B cell (primary cell): ENCODE measurements at regions not wholly inside any gene's neighbourhood (a gene's known extent, or its start where the extent isn't known, plus 50 kb on each side); places are given as distances from the start of the nearest gene placed in this dataset.

Source experiments
- ATAC-seq: fragments of 200-7000 bp; cut with Tn5 transposase; one replicate; pipeline ENCODE4 v1.10.0; 2021; ENCODE audit warnings: low read depth, mild to moderate bottlenecking, moderate number of reproducible peaks, moderate library complexity
- CTCF ChIA-PET: fragments of 350-600 bp; sonication (Branson Sonifier 250); formaldehyde crosslinking; loops from one replicate; lab custom pipeline; 2021; ENCODE audit warnings: antibody characterized with exemption, inconsistent platforms; lab: Charles Lee
- POLR2A ChIA-PET: fragments of 350-600 bp; sonication (Branson Sonifier 250); formaldehyde crosslinking; loops from one replicate; lab custom pipeline; 2021; ENCODE audit warnings: antibody characterized with exemption; lab: Charles Lee
- DNase-seq: peaks from one replicate; pipeline ENCODE4 v3.0.0; 2013
- H2AFZ ChIP-seq: 2 replicates; pipeline ENCODE4 v1.6.1; 2012; ENCODE audit warnings: mild to moderate bottlenecking, low read depth, low read length; ENCODE audit not compliant: insufficient read depth, poor library complexity, severe bottlenecking
- H3K27ac ChIP-seq, 2 donors: 1 replicate in 1 of 2; 2 replicates in 1 of 2; pipeline ENCODE4 v1.5.1; 2012 to 2013; ENCODE audit warnings: low read length in 2 of 2, mild to moderate bottlenecking in 2 of 2, moderate library complexity in 1 of 2
- H3K27me3 ChIP-seq, 4 experiments: fragments of 200-600 bp in 1 of 4; sonication (generic) in 1 of 4; replicated peaks in 1 of 4; 1 replicate in 2 of 4; 2 replicates in 2 of 4; pipeline versions ENCODE4 v1.6.1 to v1.7.0; 2013 to 2016; ENCODE audit warnings: low read length in 3 of 4, mild to moderate bottlenecking in 2 of 4, mixed read lengths in 1 of 4, moderate library complexity in 1 of 4; ENCODE audit not compliant: insufficient read depth in 4 of 4, control insufficient read depth in 3 of 4; ENCODE audit errors: control extremely low read depth in 1 of 4
- H3K36me3 ChIP-seq, 2 experiments: replicated peaks in 1 of 2; 1 replicate in 1 of 2; 2 replicates in 1 of 2; pipeline versions ENCODE4 v1.6.1 to v1.7.1; 2013; ENCODE audit warnings: low read length in 1 of 2; ENCODE audit not compliant: insufficient read depth in 2 of 2, control insufficient read depth in 1 of 2; ENCODE audit errors: control extremely low read depth in 1 of 2, extremely low read depth in 1 of 2
- H3K4me1 ChIP-seq, 2 donors: fragments of 200-600 bp in 1 of 2; sonication (generic) in 1 of 2; 1 replicate in 1 of 2; 2 replicates in 1 of 2; pipeline versions ENCODE4 v1.5.1 to v1.6.1; 2013 to 2017; ENCODE audit warnings: low read length in 2 of 2; ENCODE audit not compliant: control insufficient read depth in 2 of 2, insufficient read depth in 2 of 2
- H3K4me2 ChIP-seq: replicated peaks from 2 replicates; pipeline ENCODE3; 2012; ENCODE audit warnings: mild to moderate bottlenecking, low read depth, low read length; ENCODE audit not compliant: poor library complexity, severe bottlenecking
- H3K4me3 ChIP-seq, 5 experiments: fragments of 200-600 bp in 1 of 5; sonication (generic) in 1 of 5; 1 replicate in 3 of 5; 2 replicates in 2 of 5; pipeline versions ENCODE4 v1.5.1 to v1.7.0; 2011 to 2016; ENCODE audit warnings: low read length in 4 of 5, mild to moderate bottlenecking in 4 of 5, low read depth in 2 of 5, control low read depth in 1 of 5, moderate library complexity in 1 of 5; ENCODE audit not compliant: insufficient read depth in 1 of 5; ENCODE audit errors: control extremely low read depth in 1 of 5, extremely low read depth in 1 of 5
- H3K79me2 ChIP-seq: fragments of 200-600 bp; sonication (generic); one replicate; pipeline ENCODE4 v1.6.0; 2016; ENCODE audit warnings: low read length; ENCODE audit not compliant: control insufficient read depth, insufficient read depth
- H3K9ac ChIP-seq: fragments of 200-600 bp; sonication (generic); 2 replicates; pipeline ENCODE4 v1.6.1; 2017; ENCODE audit warnings: mild to moderate bottlenecking, low read length, moderate library complexity
- H3K9me3 ChIP-seq, 3 donors: one replicate each; pipeline versions ENCODE4 v1.6.1 to v1.7.1; 2013; ENCODE audit warnings: low read length in 2 of 3; ENCODE audit not compliant: control insufficient read depth in 2 of 3, insufficient read depth in 1 of 3; ENCODE audit errors: control extremely low read depth in 1 of 3
- H4K20me1 ChIP-seq: 2 replicates; pipeline ENCODE4 v1.6.0; 2012; ENCODE audit warnings: mild to moderate bottlenecking, low read length; ENCODE audit not compliant: insufficient read depth, control insufficient read depth, poor library complexity, severe bottlenecking
- H3K27ac Mint-ChIP-seq: one replicate; pipeline ENCODE4 v1.8.0; 2021; ENCODE audit warnings: mixed read lengths
- H3K27me3 Mint-ChIP-seq: one replicate; pipeline ENCODE4 v1.8.0; 2021; ENCODE audit warnings: mixed read lengths
- H3K4me1 Mint-ChIP-seq: one replicate; pipeline ENCODE4 v1.8.0; 2021; ENCODE audit warnings: mixed read lengths
- H3K4me3 Mint-ChIP-seq: one replicate; pipeline ENCODE4 v1.8.0; 2021; ENCODE audit warnings: mixed read lengths
- H3K9me3 Mint-ChIP-seq: one replicate; pipeline ENCODE4 v1.8.0; 2022; ENCODE audit warnings: mixed read lengths; ENCODE audit not compliant: insufficient read depth
- CTCF ChIP-seq: fragments of 200-600 bp; IDR thresholded peaks from one replicate; pipeline ENCODE4 v1.8.0; 2022; ENCODE audit warnings: antibody characterized with exemption, mild to moderate bottlenecking
- EZH2 ChIP-seq: IDR thresholded peaks from 2 replicates; pipeline ENCODE4 v1.6.1; 2012; ENCODE audit warnings: borderline replicate concordance, low read depth, mild to moderate bottlenecking, moderate library complexity, low read length; ENCODE audit not compliant: insufficient read depth, poor library complexity, severe bottlenecking
- WGBS: methylation state at CpG from one replicate; pipeline ENCODE4 v1.1.5; 2013; ENCODE audit warnings: missing lambda C conversion rate; ENCODE audit not compliant: insufficient coverage; 5-methylcytosine and 5-hydroxymethylcytosine counted together
- intact Hi-C: fragments of 100-400 bp; cut with micrococcal nuclease; formaldehyde crosslinking; loops from one replicate; pipeline ENCODE4 v1.10.0; 2022

GRCh38 chr4:31844350-31844749 lies 1124.2 kb downstream of the PCDH7 start:
- CTCF ChIA-PET = no interaction called here

GRCh38 chr4:31851946-31852345 lies 1131.8 kb downstream of the PCDH7 start:
- Mint-ChIP-seq H3K9me3 (peaks cover 10% of the 10 kb centered on the region), H3K27me3 (no peaks in the 10 kb centered on the region), H3K27ac (no peak overlapping the region), H3K4me1 (no peaks in the 10 kb centered on the region), H3K4me3 (no peak overlapping the region)
- CTCF ChIA-PET = no interaction called here
- H3K9me3 ChIP-seq = peaks cover 0 to 1% (median 0%) of the 10 kb centered on the region in 3 donors
- POLR2A ChIA-PET = no interaction called here
- H2AFZ ChIP-seq = no peak overlapping the region
- H3K9ac ChIP-seq = no peak overlapping the region
- TF ChIP-seq EZH2 (no peak), CTCF (no peak)
- no peaks in the 10 kb centered on the region for H3K79me2 ChIP-seq
- H3K4me2 ChIP-seq = no peak overlapping the region
- ATAC-seq (no peak), DNase-seq (no peak)
- no peaks in the 10 kb centered on the region for H3K27me3 ChIP-seq
- no peak overlapping the region for H3K4me3 ChIP-seq
- 83% methylated on average over 1 of the region's 2 CpGs for WGBS
- no peaks in the 10 kb centered on the region for H3K4me1 ChIP-seq
- H3K36me3 ChIP-seq = no peaks in the 10 kb centered on the region
- intact Hi-C loops = no loop called here
- no peak overlapping the region for H3K27ac ChIP-seq
- no peaks in the 10 kb centered on the region for H4K20me1 ChIP-seq

More at GRCh38 chr4:31844350-31844749, 1124.2 kb downstream of the PCDH7 start:
- Histone ChIP-seq H4K20me1 (no peaks in the 10 kb centered on the region), H3K36me3 (no peaks in the 10 kb centered on the region), H3K27me3 (no peaks in the 10 kb centered on the region), H3K27ac (no peak overlapping the region), H3K4me1 (no peaks in the 10 kb centered on the region), H3K9me3 (peaks cover 0 to 4% (median 0%) of the 10 kb centered on the region in 3 donors), H3K9ac (no peak overlapping the region), H2AFZ (no peak overlapping the region), H3K4me2 (no peak overlapping the region), H3K4me3 (no peak overlapping the region), H3K79me2 (no peaks in the 10 kb centered on the region)
- H3K27me3 Mint-ChIP-seq = no peaks in the 10 kb centered on the region
- no peak overlapping the region for H3K4me3 Mint-ChIP-seq
- TF ChIP-seq EZH2 (no peak), CTCF (no peak)
- WGBS = no CpG with 5 or more reads among the region's 1 CpG
- POLR2A ChIA-PET = no interaction called here
- intact Hi-C loops = no loop called here
- ATAC-seq (no peak), DNase-seq (no peak)
- H3K9me3 Mint-ChIP-seq = peaks cover 2% of the 10 kb centered on the region
- no peaks in the 10 kb centered on the region for H3K4me1 Mint-ChIP-seq
- no peak overlapping the region for H3K27ac Mint-ChIP-seq
